Keratinocyte (primary cell): ENCODE measurements at regions not wholly inside any gene's neighbourhood (a gene's known extent, or its start where the extent isn't known, plus 50 kb on each side); places are given as distances from the start of the nearest gene placed in this dataset.

Experiments used
- DNase-seq: peaks from one replicate; pipeline ENCODE4 v3.0.0-alpha.2; 2011; ENCODE audit warnings: low read depth, missing footprints, low spot score
- FAIRE-seq: peaks from 2 replicates; lab custom pipeline; 2011; peaks lifted over from hg19 to GRCh38; lab: Jason Lieb, UNC
- H2AFZ ChIP-seq: 2 replicates; pipeline ENCODE4 v1.6.0; 2012; ENCODE audit warnings: low read length, control low read depth, inconsistent platforms; ENCODE audit not compliant: control insufficient read depth
- H3K27ac ChIP-seq: 2 replicates; pipeline ENCODE4 v1.5.1; 2011; ENCODE audit warnings: low read length; ENCODE audit not compliant: control insufficient read depth, insufficient read depth
- H3K27me3 ChIP-seq: 3 replicates; pipeline ENCODE4 v1.6.0; 2011; ENCODE audit warnings: low read length; ENCODE audit not compliant: control insufficient read depth, insufficient read depth; ENCODE audit errors: extremely low read depth
- H3K36me3 ChIP-seq, 2 experiments: 2 replicates in 1 of 2; 3 replicates in 1 of 2; pipeline ENCODE4 v1.5.1; 2011; ENCODE audit warnings: low read length in 2 of 2, mild to moderate bottlenecking in 1 of 2; ENCODE audit not compliant: control insufficient read depth in 2 of 2, insufficient read depth in 2 of 2; ENCODE audit errors: extremely low read depth in 1 of 2
- H3K4me1 ChIP-seq: 3 replicates; pipeline ENCODE4 v1.5.1; 2011; ENCODE audit warnings: low read length; ENCODE audit not compliant: control insufficient read depth, insufficient read depth; ENCODE audit errors: extremely low read depth
- H3K4me2 ChIP-seq: 3 replicates; pipeline ENCODE4 v1.6.0; 2011; ENCODE audit warnings: low read depth, low read length; ENCODE audit not compliant: control insufficient read depth, insufficient read depth; ENCODE audit errors: extremely low read depth
- H3K4me3 ChIP-seq, 3 experiments: fragments of 200-600 bp in 1 of 3; sonication (generic) in 1 of 3; 2 replicates in 2 of 3; 3 replicates in 1 of 3; pipeline ENCODE4 v1.5.1; 2011 to 2016; ENCODE audit warnings: low read length in 3 of 3, mild to moderate bottlenecking in 3 of 3, control low read depth in 2 of 3, inconsistent platforms in 1 of 3, low read depth in 1 of 3, mixed read lengths in 1 of 3, mixed run types in 1 of 3, moderate library complexity in 1 of 3; ENCODE audit not compliant: control insufficient read depth in 2 of 3, insufficient read depth in 2 of 3; ENCODE audit errors: extremely low read depth in 1 of 3
- H3K79me2 ChIP-seq: 2 replicates; pipeline ENCODE4 v1.6.0; 2012; ENCODE audit warnings: low read length; ENCODE audit not compliant: control insufficient read depth, insufficient read depth
- H3K9ac ChIP-seq: 3 replicates; pipeline ENCODE4 v1.6.0; 2011; ENCODE audit warnings: low read length; ENCODE audit not compliant: control insufficient read depth, insufficient read depth; ENCODE audit errors: extremely low read depth
- H3K9me1 ChIP-seq: 3 replicates; pipeline ENCODE4 v1.6.0; 2011; ENCODE audit warnings: low read length; ENCODE audit not compliant: control insufficient read depth, insufficient read depth; ENCODE audit errors: extremely low read depth
- H3K9me3 ChIP-seq: 2 replicates; pipeline ENCODE4 v1.5.1; 2012; ENCODE audit warnings: low read depth, low read length; ENCODE audit not compliant: control insufficient read depth
- H4K20me1 ChIP-seq: 3 replicates; pipeline ENCODE4 v1.6.0; 2011; ENCODE audit warnings: low read length; ENCODE audit not compliant: control insufficient read depth, insufficient read depth; ENCODE audit errors: extremely low read depth
- CTCF ChIP-seq, 3 experiments: IDR thresholded peaks in 1 of 3; conservative IDR thresholded peaks in 1 of 3; optimal IDR thresholded peaks in 1 of 3; 2 replicates in 2 of 3; 3 replicates in 1 of 3; pipeline versions ENCODE3 to v1.5.1; 2011; ENCODE audit warnings: low read length in 3 of 3, mild to moderate bottlenecking in 3 of 3, moderate library complexity in 2 of 3, control low read depth in 1 of 3, inconsistent platforms in 1 of 3; ENCODE audit not compliant: insufficient read depth in 2 of 3; ENCODE audit errors: extremely low read depth in 1 of 3
- EZH2 ChIP-seq: IDR thresholded peaks from one replicate; pipeline ENCODE4 v1.6.1; 2012; ENCODE audit warnings: inconsistent platforms, mild to moderate bottlenecking, low read length, moderate library complexity
- dilution Hi-C: fragments of 300-500 bp; cut with MboI; formaldehyde crosslinking; loops from one replicate; pipeline ENCODE4 v1.7.0; 2020; ENCODE audit warnings: low sequenced_read_pairs; ENCODE audit not compliant: extremely low pct_ligation_motif_present

GRCh38 chr17:34822007-34822739 is 139.1 kb downstream of the CCT6B start:
- H4K20me1 ChIP-seq = no peaks in the 10 kb centered on the region
- H3K9ac ChIP-seq = no peak overlapping the region
- H3K9me1 ChIP-seq = no peaks in the 10 kb centered on the region
- TF ChIP-seq CTCF (optimal IDR thresholded peaks at IDR 0.05 in 1 of 3, IDR thresholded peaks at IDR 0.05 in 1 of 3, conservative IDR thresholded peaks at IDR 0.05 in 1 of 3; ENCODE audit: extremely low read depth in 1 of 3, insufficient read depth in 2 of 3, low read length in 3 of 3) (no peak), EZH2 (no peak)
- no peaks in the 10 kb centered on the region for H3K9me3 ChIP-seq
- H3K36me3 ChIP-seq = no peaks in the 10 kb centered on the region
- DNase-seq (no peak), FAIRE-seq (no peak)
- dilution Hi-C loops = no loop called here
- no peaks in the 10 kb centered on the region for H3K79me2 ChIP-seq
- no peaks in the 10 kb centered on the region for H3K27me3 ChIP-seq
- H3K4me3 ChIP-seq = no peak overlapping the region
- H3K4me2 ChIP-seq = no peak overlapping the region
- H2AFZ ChIP-seq = no peak overlapping the region
- H3K4me1 ChIP-seq = no peaks in the 10 kb centered on the region
- no peak overlapping the region for H3K27ac ChIP-seq

- Histone ChIP-seq H3K9me3 (no peaks in the 10 kb centered on the region), H3K4me2 (no peak overlapping the region), H3K9ac (no peak overlapping the region), H3K9me1 (no peaks in the 10 kb centered on the region), H4K20me1 (no peaks in the 10 kb centered on the region), H3K27me3 (no peaks in the 10 kb centered on the region), H3K4me3 (no peak overlapping the region), H3K79me2 (no peaks in the 10 kb centered on the region), H3K27ac (no peak overlapping the region), H2AFZ (no peak overlapping the region), H3K36me3 (no peaks in the 10 kb centered on the region), H3K4me1 (no peaks in the 10 kb centered on the region)
- DNase-seq (no peak), FAIRE-seq (no peak)
- TF ChIP-seq EZH2 (no peak), CTCF (optimal IDR thresholded peaks at IDR 0.05 in 1 of 3, IDR thresholded peaks at IDR 0.05 in 1 of 3, conservative IDR thresholded peaks at IDR 0.05 in 1 of 3; ENCODE audit: extremely low read depth in 1 of 3, insufficient read depth in 2 of 3, low read length in 3 of 3) (no peak)
- dilution Hi-C loops = no loop called here
Measured at GRCh38 chr17:34820922-34821321, 140.3 kb downstream of the CCT6B start.
